Tibial nerve (tissue), 4 donors: ENCODE measurements at regions not wholly inside any gene's neighbourhood (a gene's known extent, or its start where the extent isn't known, plus 50 kb on each side); places are given as distances from the start of the nearest gene placed in this dataset.

Experiments
- DNase-seq, 2 donors: peaks; one replicate each; pipeline ENCODE4 v3.0.0-alpha.2; 2019; ENCODE audit warnings: low spot score in 2 of 2
- H3K27ac ChIP-seq, 4 donors: fragments of 200-600 bp; sonication (generic) in 3 of 4; one replicate each; pipeline ENCODE4 v1.5.1; 2017 to 2019; ENCODE audit warnings: mild to moderate bottlenecking in 1 of 4
- H3K27me3 ChIP-seq, 2 donors: fragments of 200-600 bp; sonication (generic) in 1 of 2; one replicate each; pipeline versions ENCODE4 v1.5.1 to v1.6.0; 2017 to 2019
- H3K36me3 ChIP-seq, 3 donors: fragments of 200-600 bp; sonication (generic); one replicate each; pipeline ENCODE4 v1.5.1; 2018 to 2019
- H3K4me1 ChIP-seq, 4 donors: fragments of 200-600 bp; sonication (generic) in 3 of 4; one replicate each; pipeline ENCODE4 v1.5.1; 2017 to 2019
- H3K4me3 ChIP-seq, 4 donors: fragments of 200-600 bp; sonication (generic) in 3 of 4; one replicate each; pipeline ENCODE4 v1.5.1; 2017 to 2019; ENCODE audit warnings: mild to moderate bottlenecking in 1 of 4, moderate library complexity in 1 of 4
- H3K9me3 ChIP-seq, 4 donors: fragments of 200-600 bp; sonication (generic) in 3 of 4; one replicate each; pipeline ENCODE4 v1.5.1; 2017 to 2019
- EP300 ChIP-seq, 2 donors: sonication (generic); formaldehyde crosslinking; IDR thresholded peaks; one replicate each; pipeline ENCODE4 v1.6.1; 2017; ENCODE audit warnings: antibody characterized with exemption in 2 of 2, mild to moderate bottlenecking in 1 of 2
- POLR2A ChIP-seq, 2 donors: fragments of 450-650 bp; IDR thresholded peaks; one replicate each; pipeline ENCODE4 v1.6.1; 2017; ENCODE audit warnings: antibody characterized with exemption in 2 of 2, mild to moderate bottlenecking in 2 of 2, moderate library complexity in 2 of 2
- WGBS, 2 donors: methylation state at CpG; one replicate each; pipeline ENCODE4 v1.1.5; 2018; 5-methylcytosine and 5-hydroxymethylcytosine counted together
- TF ChIP-seq, protein P1 (sequence below), 5 experiments: fragments of 200-600 bp in 3 of 5; fragments of 450-650 bp in 2 of 5; sonication (generic) in 3 of 5; IDR thresholded peaks; one replicate each; pipeline ENCODE4 v1.5.1; 2016 to 2019; ENCODE audit warnings: antibody characterized with exemption in 5 of 5, mild to moderate bottlenecking in 3 of 5, moderate library complexity in 2 of 5

DNA sequence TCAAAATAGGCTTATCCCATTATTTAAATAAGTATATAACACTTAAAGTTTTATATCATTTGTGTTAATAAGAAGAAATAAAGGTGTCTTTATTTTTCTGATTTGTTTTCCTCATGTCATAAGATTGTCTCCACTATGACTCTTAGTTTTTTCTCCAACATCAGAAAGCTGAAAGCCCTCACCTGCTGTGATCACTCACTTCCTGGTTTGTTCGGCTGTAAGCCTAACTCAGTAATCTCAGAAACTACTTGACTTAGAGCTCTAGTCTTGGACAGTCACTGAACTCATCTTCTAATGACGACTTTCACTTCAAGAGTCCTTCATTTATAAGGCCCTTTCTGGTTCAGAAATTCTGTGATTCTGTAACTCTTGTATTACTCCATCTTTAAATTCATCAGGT, 311.0 kb downstream of the ZEB2 start:
- Histone ChIP-seq H3K27me3 (no peaks in the 10 kb centered on the region), H3K36me3 (peaks cover 0 to 24% (median 0%) of the 10 kb centered on the region in 3 donors)
- WGBS, 2 donors: 95 to 98% methylated on average over 2 of the region's 2 CpGs

DNA sequence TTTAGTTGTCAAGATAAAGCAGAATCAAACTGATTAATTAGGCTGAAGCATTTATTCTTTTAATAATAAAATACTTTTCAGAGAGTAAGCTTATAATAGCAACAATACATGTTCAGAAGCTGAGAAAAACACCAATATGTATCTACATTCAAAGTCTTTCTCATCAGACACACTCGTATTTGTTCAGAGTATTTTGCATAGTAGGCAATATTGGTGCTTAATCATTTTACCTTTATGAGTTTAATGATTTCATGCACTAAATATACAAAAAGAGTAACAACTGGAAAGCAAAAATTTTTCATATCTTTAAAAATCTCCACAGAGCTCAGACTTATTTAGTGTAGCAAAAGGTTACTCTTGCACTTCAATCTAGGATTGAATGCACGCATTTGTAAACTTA, 313.9 kb downstream of the ZEB2 start:
- Histone ChIP-seq H3K27me3 (no peaks in the 10 kb centered on the region), H3K27ac (no peak overlapping the region), H3K9me3 (no peaks in the 10 kb centered on the region), H3K4me1 (no peaks in the 10 kb centered on the region), H3K36me3 (peaks cover 0 to 28% (median 0%) of the 10 kb centered on the region in 3 donors), H3K4me3 (no peak overlapping the region)
- WGBS, 2 donors: 96 to 99% methylated on average over 2 of the region's 2 CpGs
- DNase-seq: no peak
- TF ChIP-seq POLR2A (IDR thresholded peaks at IDR 0.05) (no peak), EP300 (IDR thresholded peaks at IDR 0.05) (no peak)

More for the DNA sequence above, 311.0 kb downstream of the ZEB2 start:
- Histone ChIP-seq H3K27ac (no peak overlapping the region), H3K4me1 (no peaks in the 10 kb centered on the region), H3K4me3 (no peak overlapping the region), H3K9me3 (no peaks in the 10 kb centered on the region)
- no peak for DNase-seq
- no peak for TF ChIP-seq POLR2A (IDR thresholded peaks at IDR 0.05)
- TF ChIP-seq, protein P1, sequence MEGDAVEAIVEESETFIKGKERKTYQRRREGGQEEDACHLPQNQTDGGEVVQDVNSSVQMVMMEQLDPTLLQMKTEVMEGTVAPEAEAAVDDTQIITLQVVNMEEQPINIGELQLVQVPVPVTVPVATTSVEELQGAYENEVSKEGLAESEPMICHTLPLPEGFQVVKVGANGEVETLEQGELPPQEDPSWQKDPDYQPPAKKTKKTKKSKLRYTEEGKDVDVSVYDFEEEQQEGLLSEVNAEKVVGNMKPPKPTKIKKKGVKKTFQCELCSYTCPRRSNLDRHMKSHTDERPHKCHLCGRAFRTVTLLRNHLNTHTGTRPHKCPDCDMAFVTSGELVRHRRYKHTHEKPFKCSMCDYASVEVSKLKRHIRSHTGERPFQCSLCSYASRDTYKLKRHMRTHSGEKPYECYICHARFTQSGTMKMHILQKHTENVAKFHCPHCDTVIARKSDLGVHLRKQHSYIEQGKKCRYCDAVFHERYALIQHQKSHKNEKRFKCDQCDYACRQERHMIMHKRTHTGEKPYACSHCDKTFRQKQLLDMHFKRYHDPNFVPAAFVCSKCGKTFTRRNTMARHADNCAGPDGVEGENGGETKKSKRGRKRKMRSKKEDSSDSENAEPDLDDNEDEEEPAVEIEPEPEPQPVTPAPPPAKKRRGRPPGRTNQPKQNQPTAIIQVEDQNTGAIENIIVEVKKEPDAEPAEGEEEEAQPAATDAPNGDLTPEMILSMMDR (IDR thresholded peaks at IDR 0.05): no peak
- no peak for TF ChIP-seq EP300 (IDR thresholded peaks at IDR 0.05)

DNA sequence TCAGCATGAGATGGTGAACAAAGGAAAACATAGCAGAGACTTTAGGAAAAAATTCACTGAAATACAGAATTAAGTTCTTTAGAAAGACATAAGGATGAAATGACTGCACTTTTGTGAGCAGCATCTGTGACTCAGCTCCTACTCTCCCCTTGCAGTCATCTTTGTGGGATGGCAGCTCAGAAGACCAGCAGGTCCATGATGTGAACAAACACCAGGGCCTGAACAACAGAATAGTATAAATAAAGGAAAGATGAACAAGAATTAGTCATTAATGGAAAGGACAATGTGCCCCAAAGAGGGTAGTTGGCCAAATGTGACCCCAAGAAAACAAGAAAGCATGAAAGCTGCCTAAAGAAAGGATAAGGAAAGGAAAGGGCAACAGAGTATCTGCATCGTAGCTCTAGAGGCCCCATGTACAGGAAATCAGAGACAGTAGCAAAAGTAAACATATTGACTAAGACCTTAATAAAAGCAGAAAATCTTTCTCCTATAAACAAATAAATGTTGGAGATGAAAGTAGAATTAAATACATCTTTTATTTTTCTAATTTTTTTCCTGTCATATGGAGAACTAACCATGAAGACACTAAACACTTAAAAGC, 318.0 kb downstream of the ZEB2 start:
- no peaks in the 10 kb centered on the region for H3K4me1 ChIP-seq
- H3K27me3 ChIP-seq: no peaks in the 10 kb centered on the region
- WGBS, 2 donors: 56 to 60% methylated on average over 1 of the region's 1 CpG
- no peaks in the 10 kb centered on the region for H3K9me3 ChIP-seq
- DNase-seq: no peak
- H3K27ac ChIP-seq: no peak overlapping the region
- no peak overlapping the region for H3K4me3 ChIP-seq
- peaks cover 0 to 13% (median 0%) of the 10 kb centered on the region in 3 donors for H3K36me3 ChIP-seq
- no peak for TF ChIP-seq POLR2A (IDR thresholded peaks at IDR 0.05)
- TF ChIP-seq EP300 (IDR thresholded peaks at IDR 0.05): no peak
- TF ChIP-seq, protein P1 (IDR thresholded peaks at IDR 0.05): no peak

DNA sequence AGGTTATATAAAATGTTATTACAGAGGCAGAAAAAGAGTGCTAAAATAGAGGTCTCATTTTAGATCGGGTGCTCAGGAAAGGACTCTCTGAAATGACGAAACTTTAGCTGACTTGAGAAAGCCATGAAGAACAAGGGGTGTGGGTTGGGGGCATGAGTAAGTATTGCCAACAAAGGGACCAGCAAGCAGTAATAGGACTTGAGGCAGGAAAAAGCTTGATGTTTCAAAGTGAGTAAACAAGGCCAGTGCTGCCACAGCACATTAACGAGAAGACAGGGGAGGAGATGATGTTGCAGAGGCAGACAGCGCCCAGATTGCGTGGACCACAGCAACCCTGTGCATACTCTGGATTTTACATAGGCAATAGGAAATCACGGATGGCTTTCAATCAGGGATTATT, 318.8 kb downstream of the ZEB2 start:
- Histone ChIP-seq H3K4me1 (peaks cover 0 to 3% (median 0%) of the 10 kb centered on the region in 4 donors), H3K27ac (no peak overlapping the region), H3K36me3 (peaks cover 0 to 6% (median 0%) of the 10 kb centered on the region in 3 donors), H3K4me3 (no peak overlapping the region), H3K9me3 (no peaks in the 10 kb centered on the region), H3K27me3 (no peaks in the 10 kb centered on the region)
- TF ChIP-seq EP300 (IDR thresholded peaks at IDR 0.05) (no peak), POLR2A (IDR thresholded peaks at IDR 0.05) (no peak)
- TF ChIP-seq, protein P1 (IDR thresholded peaks at IDR 0.05): no peak
- DNase-seq: no peak
- 92 to 94% methylated on average over 6 of the region's 6 CpGs for WGBS, 2 donors

DNA sequence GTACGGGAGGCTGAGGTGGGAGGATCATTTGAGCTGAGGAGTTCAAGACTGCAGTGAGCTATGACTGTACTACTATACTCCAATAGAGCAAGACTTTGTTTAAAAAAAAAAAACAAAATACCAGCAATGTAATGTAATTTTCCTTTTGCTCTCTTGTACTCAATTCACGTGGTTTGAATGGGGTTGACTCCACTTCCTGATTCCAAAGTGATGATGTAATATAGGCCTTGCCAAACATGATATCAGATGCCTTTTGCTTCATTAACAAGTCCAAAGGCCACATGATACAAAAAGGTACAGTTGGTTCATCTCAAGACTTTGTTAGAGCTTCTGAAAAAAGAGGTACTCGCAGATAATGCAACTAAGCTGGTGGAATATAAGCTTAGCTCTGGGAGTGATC, 321.8 kb downstream of the ZEB2 start:
- DNase-seq: no peak

DNA sequence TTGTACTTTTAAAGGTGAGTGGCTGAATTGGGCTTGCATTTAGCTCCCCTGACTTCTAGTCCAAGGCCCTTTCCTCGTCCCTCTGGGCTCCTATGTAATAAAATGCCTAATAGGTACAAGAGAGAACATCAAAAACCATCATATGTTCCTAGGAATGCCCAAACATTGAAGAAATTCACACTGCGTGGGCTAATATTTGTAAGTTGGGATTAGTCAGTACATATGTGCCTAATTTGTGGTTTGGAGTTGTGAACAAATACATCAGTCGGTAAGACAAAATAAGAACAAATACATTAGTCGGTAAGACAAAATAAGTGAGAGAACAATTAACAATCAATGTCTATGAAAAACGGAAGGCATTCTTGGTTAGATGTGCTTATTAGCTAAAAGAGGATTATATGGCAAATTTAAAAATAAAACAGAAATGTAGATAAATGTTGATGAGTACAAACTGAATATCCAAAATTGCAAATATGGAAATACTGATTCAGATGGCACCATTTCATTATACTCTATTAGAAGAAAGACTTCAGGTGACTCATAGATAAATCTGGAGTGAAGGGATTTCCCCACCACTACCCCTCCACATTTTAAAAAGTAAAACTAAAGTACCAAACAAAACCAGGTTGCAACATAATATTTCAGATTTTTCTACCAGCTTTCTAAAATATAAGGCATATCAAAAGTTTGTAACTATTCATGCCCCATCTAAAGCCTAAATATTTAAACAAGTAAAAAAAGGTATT, 325.4 kb downstream of the ZEB2 start:
- Histone ChIP-seq H3K9me3 (no peaks in the 10 kb centered on the region), H3K27me3 (no peaks in the 10 kb centered on the region), H3K36me3 (no peaks in the 10 kb centered on the region), H3K4me3 (no peak overlapping the region), H3K4me1 (peaks cover 0 to 11% (median 0%) of the 10 kb centered on the region in 4 donors), H3K27ac (no peak overlapping the region)
- TF ChIP-seq, protein P1 (IDR thresholded peaks at IDR 0.05): no peak
- no peak for TF ChIP-seq EP300 (IDR thresholded peaks at IDR 0.05)
- TF ChIP-seq POLR2A (IDR thresholded peaks at IDR 0.05): no peak
- no peak for DNase-seq
- 73 to 84% methylated on average over 5 of the region's 5 CpGs for WGBS, 2 donors

More for the DNA sequence above, 321.8 kb downstream of the ZEB2 start:
- Histone ChIP-seq H3K4me1 (peaks cover 0 to 11% (median 0%) of the 10 kb centered on the region in 4 donors), H3K9me3 (no peaks in the 10 kb centered on the region), H3K36me3 (peaks cover 0 to 6% (median 0%) of the 10 kb centered on the region in 3 donors), H3K27me3 (no peaks in the 10 kb centered on the region), H3K27ac (no peak overlapping the region), H3K4me3 (no peak overlapping the region)
- TF ChIP-seq EP300 (IDR thresholded peaks at IDR 0.05): peak in 1 of 2 donors; percentile 50
- no peak for TF ChIP-seq POLR2A (IDR thresholded peaks at IDR 0.05)
- WGBS, 2 donors: 59 to 60% methylated on average over 3 of the region's 3 CpGs
